Endothelial cell of umbilical vein (primary cell): ENCODE measurements at regions not wholly inside any gene's neighbourhood (a gene's known extent, or its start where the extent isn't known, plus 50 kb on each side); places are given as distances from the start of the nearest gene placed in this dataset.

ENCODE experiments used
- BruUV-seq: library from RNA; stranded (reverse); fragments of 400-500 nt; replicated peaks from 2 replicates; lab custom pipeline; 2021; lab: Mats Ljungman, UMichigan
- CTCF ChIA-PET: fragments of 300-600, 350-600 bp; sonication (Branson Sonifier 250); formaldehyde crosslinking; loops from one replicate; lab custom pipeline; 2021; ENCODE audit warnings: antibody characterized with exemption, inconsistent platforms; lab: Charles Lee
- POLR2A ChIA-PET: fragments of 300-600, 350-600 bp; sonication (Branson Sonifier 250); formaldehyde crosslinking; loops from one replicate; lab custom pipeline; 2021; ENCODE audit warnings: antibody characterized with exemption, inconsistent platforms; lab: Charles Lee
- DNase-seq: peaks from one replicate; pipeline ENCODE4 v3.0.0-alpha.2; 2011; ENCODE audit warnings: low read depth, low spot score
- FAIRE-seq: peaks from 2 replicates; lab custom pipeline; 2011; peaks lifted over from hg19 to GRCh38; lab: Jason Lieb, UNC
- H2AFZ ChIP-seq: 2 replicates; pipeline ENCODE4 v1.6.0; 2012; ENCODE audit warnings: low read depth, low read length, control low read depth, inconsistent platforms
- H3K27ac ChIP-seq: 2 replicates; pipeline ENCODE4 v1.5.1; 2011; ENCODE audit warnings: low read depth, mild to moderate bottlenecking, control low read depth, low read length, moderate library complexity; ENCODE audit not compliant: insufficient read depth
- H3K27me3 ChIP-seq, 2 experiments: 2 replicates each; pipeline versions ENCODE4 v1.6.0 to v1.6.1; 2011; ENCODE audit warnings: low read length in 2 of 2, mixed read lengths in 1 of 2; ENCODE audit not compliant: control insufficient read depth in 2 of 2, insufficient read depth in 2 of 2
- H3K36me3 ChIP-seq, 2 experiments: 2 replicates in 1 of 2; 3 replicates in 1 of 2; pipeline ENCODE4 v1.5.1; 2011; ENCODE audit warnings: low read length in 2 of 2, mild to moderate bottlenecking in 1 of 2, moderate library complexity in 1 of 2; ENCODE audit not compliant: control insufficient read depth in 2 of 2, insufficient read depth in 2 of 2; ENCODE audit errors: extremely low read depth in 1 of 2
- H3K4me1 ChIP-seq: 3 replicates; pipeline ENCODE4 v1.5.1; 2011; ENCODE audit warnings: mild to moderate bottlenecking, low read length; ENCODE audit not compliant: control insufficient read depth, insufficient read depth; ENCODE audit errors: extremely low read depth
- H3K4me2 ChIP-seq: 2 replicates; pipeline ENCODE4 v1.6.1; 2011; ENCODE audit warnings: low read length, control low read depth, mixed read lengths; ENCODE audit not compliant: insufficient read depth
- H3K4me3 ChIP-seq, 3 experiments: fragments of 200-600 bp in 1 of 3; sonication (generic), shearing (Covaris generic) in 1 of 3; replicated peaks in 1 of 3; 2 replicates each; pipeline ENCODE4 v1.5.1; 2011 to 2016; ENCODE audit warnings: control low read depth in 3 of 3, low read length in 3 of 3, mild to moderate bottlenecking in 2 of 3, inconsistent platforms in 1 of 3, low read depth in 1 of 3, moderate library complexity in 1 of 3; ENCODE audit not compliant: insufficient read depth in 1 of 3
- H3K79me2 ChIP-seq: 2 replicates; pipeline ENCODE4 v1.6.0; 2012; ENCODE audit warnings: low read length, inconsistent platforms; ENCODE audit not compliant: control insufficient read depth, insufficient read depth
- H3K9ac ChIP-seq: replicated peaks from 2 replicates; pipeline ENCODE3; 2011; ENCODE audit warnings: low read length, control low read depth; ENCODE audit not compliant: insufficient read depth; ENCODE audit errors: extremely low read depth
- H3K9me1 ChIP-seq: replicated peaks from 3 replicates; pipeline ENCODE4 v1.6.0; 2011; ENCODE audit warnings: mild to moderate bottlenecking, low read length; ENCODE audit not compliant: control insufficient read depth, insufficient read depth; ENCODE audit errors: extremely low read depth
- H3K9me3 ChIP-seq: replicated peaks from 2 replicates; pipeline ENCODE4 v1.5.1; 2012; ENCODE audit warnings: low read length, inconsistent platforms; ENCODE audit not compliant: control insufficient read depth, insufficient read depth
- H4K20me1 ChIP-seq: replicated peaks from 2 replicates; pipeline ENCODE3; 2011; ENCODE audit warnings: mild to moderate bottlenecking, low read length; ENCODE audit not compliant: control insufficient read depth, insufficient read depth; ENCODE audit errors: extremely low read depth
- CTCF ChIP-seq, 2 donors: IDR thresholded peaks; 1 replicate in 1 of 2; 2 replicates in 1 of 2; pipeline ENCODE4 v1.5.1; 2011; ENCODE audit warnings: low read length in 2 of 2, mild to moderate bottlenecking in 2 of 2, moderate library complexity in 2 of 2, control low read depth in 1 of 2, inconsistent platforms in 1 of 2, low read depth in 1 of 2; ENCODE audit not compliant: insufficient read depth in 1 of 2; ENCODE audit errors: extremely low read depth in 1 of 2
- EZH2 ChIP-seq: IDR thresholded peaks from 2 replicates; pipeline ENCODE4 v1.6.1; 2012; ENCODE audit warnings: borderline replicate concordance, low read depth, mild to moderate bottlenecking, moderate library complexity, low read length, inconsistent platforms; ENCODE audit not compliant: severe bottlenecking
- FOS ChIP-seq: IDR thresholded peaks from 2 replicates; pipeline ENCODE4 v1.6.1; 2011; ENCODE audit warnings: mild to moderate bottlenecking, low read length, moderate library complexity, borderline replicate concordance; ENCODE audit not compliant: insufficient read depth
- GATA2 ChIP-seq: IDR thresholded peaks from 2 replicates; pipeline ENCODE4 v1.7.0; 2011; ENCODE audit warnings: low read depth, mild to moderate bottlenecking, moderate library complexity, mixed read lengths, low read length; ENCODE audit not compliant: insufficient read length, insufficient read depth
- JUN ChIP-seq: IDR thresholded peaks from 2 replicates; pipeline ENCODE4 v1.6.1; 2011; ENCODE audit warnings: borderline replicate concordance, low read depth; ENCODE audit not compliant: insufficient read length, insufficient read depth
- MYC ChIP-seq: IDR thresholded peaks from one replicate; pipeline ENCODE4 v1.6.1; 2011; ENCODE audit warnings: mild to moderate bottlenecking, low read depth, low read length
- POLR2A ChIP-seq: IDR thresholded peaks from 2 replicates; pipeline ENCODE4 v1.6.1; 2012; ENCODE audit warnings: low read depth, mild to moderate bottlenecking, control low read depth, low read length
- POLR2AphosphoS5 ChIP-seq: IDR thresholded peaks from 2 replicates; pipeline ENCODE4 v1.6.1; 2012; ENCODE audit warnings: low read depth, mild to moderate bottlenecking, control low read depth, low read length, moderate library complexity; ENCODE audit not compliant: insufficient read depth
- dilution Hi-C: fragments of 300-500 bp; cut with MboI; formaldehyde crosslinking; loops from one replicate; pipeline ENCODE4 v1.15.0; 2019; ENCODE audit warnings: low sequenced_read_pairs; ENCODE audit not compliant: extremely low pct_ligation_motif_present
- intact Hi-C: fragments of 100-400 bp; cut with micrococcal nuclease; formaldehyde crosslinking; loops from one replicate; pipeline ENCODE4 v1.10.0; 2022
- TF ChIP-seq, protein P1 (sequence below): IDR thresholded peaks from 2 replicates; pipeline ENCODE4 v1.6.1; 2011; ENCODE audit not compliant: insufficient read depth, insufficient read length

DNA sequence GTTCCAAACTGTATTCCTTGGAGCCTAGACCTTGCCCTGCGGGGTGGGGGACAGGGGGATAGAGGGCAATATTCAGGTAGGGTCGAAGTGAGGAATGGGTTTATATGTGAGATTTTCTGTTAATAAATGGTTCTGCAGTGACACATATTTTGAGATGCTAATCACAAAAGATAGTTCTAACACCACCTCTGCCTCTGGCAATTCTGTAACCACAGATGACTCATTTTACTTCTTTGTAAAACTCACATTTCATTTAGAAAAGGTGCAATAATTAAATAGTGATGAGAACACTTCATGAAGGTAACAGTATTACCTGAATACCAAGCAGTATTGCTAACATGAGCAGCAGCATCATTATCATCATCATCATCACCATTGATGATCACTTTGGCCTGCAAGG, 306.6 kb downstream of the SUCLG1 start:
- Histone ChIP-seq H3K4me2 (no peak overlapping the region), H3K27me3 (no peaks in the 10 kb centered on the region), H3K27ac (no peak overlapping the region), H4K20me1 (no peaks in the 10 kb centered on the region), H3K79me2 (no peaks in the 10 kb centered on the region), H3K36me3 (no peaks in the 10 kb centered on the region), H3K9me1 (no peaks in the 10 kb centered on the region), H3K4me3 (no peak overlapping the region), H3K9me3 (peaks cover 2% of the 10 kb centered on the region), H3K9ac (no peak overlapping the region), H2AFZ (no peak overlapping the region), H3K4me1 (no peaks in the 10 kb centered on the region)
- no peak for DNase-seq
- dilution Hi-C loops, result no loop called here
- no TSS peak for BruUV-seq
- no peak for FAIRE-seq
- CTCF ChIA-PET, result no interaction called here
- POLR2A ChIA-PET, result no interaction called here
- intact Hi-C loops, result no loop called here
- TF ChIP-seq, protein P1, sequence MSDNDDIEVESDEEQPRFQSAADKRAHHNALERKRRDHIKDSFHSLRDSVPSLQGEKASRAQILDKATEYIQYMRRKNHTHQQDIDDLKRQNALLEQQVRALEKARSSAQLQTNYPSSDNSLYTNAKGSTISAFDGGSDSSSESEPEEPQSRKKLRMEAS, result no peak
- TF ChIP-seq MYC (no peak), JUN (no peak), POLR2AphosphoS5 (no peak), EZH2 (no peak), POLR2A (no peak), FOS (no peak), CTCF (IDR thresholded peaks at IDR 0.05; ENCODE audit: extremely low read depth in 1 of 2, insufficient read depth in 1 of 2, low read depth in 1 of 2, low read length in 2 of 2) (no peak), GATA2 (no peak)
